ENCODE measurements at regions not wholly inside any gene's neighbourhood (a gene's known extent, or its start where the extent isn't known, plus 50 kb on each side); places are given as distances from the start of the nearest gene placed in this dataset.

DNA sequence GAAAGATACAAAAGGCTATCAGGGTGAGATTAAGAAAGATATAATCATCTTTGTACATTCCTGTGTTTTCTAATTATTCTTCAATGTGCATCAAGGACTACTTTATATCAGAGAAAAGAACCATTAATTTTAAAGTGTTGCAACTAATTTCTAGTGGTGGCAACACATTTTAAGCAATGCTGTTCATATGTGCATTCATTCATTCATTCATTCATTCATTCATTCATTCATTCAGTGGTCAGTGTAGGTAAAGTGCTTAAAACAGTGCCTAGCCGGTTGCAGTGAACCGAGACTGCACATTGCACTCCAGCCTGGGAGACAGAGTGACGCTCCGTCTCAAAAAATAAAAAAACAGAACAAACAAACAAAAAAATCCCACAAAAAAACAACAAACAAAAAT, 155.7 kb upstream of the ZNF536 start:
- TF ChIP-seq EP300 (IDR thresholded peaks at IDR 0.05), result no peak
- TF ChIP-seq, protein P1, sequence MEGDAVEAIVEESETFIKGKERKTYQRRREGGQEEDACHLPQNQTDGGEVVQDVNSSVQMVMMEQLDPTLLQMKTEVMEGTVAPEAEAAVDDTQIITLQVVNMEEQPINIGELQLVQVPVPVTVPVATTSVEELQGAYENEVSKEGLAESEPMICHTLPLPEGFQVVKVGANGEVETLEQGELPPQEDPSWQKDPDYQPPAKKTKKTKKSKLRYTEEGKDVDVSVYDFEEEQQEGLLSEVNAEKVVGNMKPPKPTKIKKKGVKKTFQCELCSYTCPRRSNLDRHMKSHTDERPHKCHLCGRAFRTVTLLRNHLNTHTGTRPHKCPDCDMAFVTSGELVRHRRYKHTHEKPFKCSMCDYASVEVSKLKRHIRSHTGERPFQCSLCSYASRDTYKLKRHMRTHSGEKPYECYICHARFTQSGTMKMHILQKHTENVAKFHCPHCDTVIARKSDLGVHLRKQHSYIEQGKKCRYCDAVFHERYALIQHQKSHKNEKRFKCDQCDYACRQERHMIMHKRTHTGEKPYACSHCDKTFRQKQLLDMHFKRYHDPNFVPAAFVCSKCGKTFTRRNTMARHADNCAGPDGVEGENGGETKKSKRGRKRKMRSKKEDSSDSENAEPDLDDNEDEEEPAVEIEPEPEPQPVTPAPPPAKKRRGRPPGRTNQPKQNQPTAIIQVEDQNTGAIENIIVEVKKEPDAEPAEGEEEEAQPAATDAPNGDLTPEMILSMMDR (IDR thresholded peaks at IDR 0.05), result no peak

All from tibial nerve (tissue), 4 donors.